Keratinocyte (primary cell): ENCODE measurements at regions not wholly inside any gene's neighbourhood (a gene's known extent, or its start where the extent isn't known, plus 50 kb on each side); places are given as distances from the start of the nearest gene placed in this dataset.

ENCODE experiments used
- DNase-seq: peaks from one replicate; pipeline ENCODE4 v3.0.0-alpha.2; 2011; ENCODE audit warnings: low read depth, missing footprints, low spot score
- FAIRE-seq: peaks from 2 replicates; lab custom pipeline; 2011; peaks lifted over from hg19 to GRCh38; lab: Jason Lieb, UNC
- H2AFZ ChIP-seq: 2 replicates; pipeline ENCODE4 v1.6.0; 2012; ENCODE audit warnings: low read length, control low read depth, inconsistent platforms; ENCODE audit not compliant: control insufficient read depth
- H3K27ac ChIP-seq: 2 replicates; pipeline ENCODE4 v1.5.1; 2011; ENCODE audit warnings: low read length; ENCODE audit not compliant: control insufficient read depth, insufficient read depth
- H3K27me3 ChIP-seq: 3 replicates; pipeline ENCODE4 v1.6.0; 2011; ENCODE audit warnings: low read length; ENCODE audit not compliant: control insufficient read depth, insufficient read depth; ENCODE audit errors: extremely low read depth
- H3K36me3 ChIP-seq, 2 experiments: 2 replicates in 1 of 2; 3 replicates in 1 of 2; pipeline ENCODE4 v1.5.1; 2011; ENCODE audit warnings: low read length in 2 of 2, mild to moderate bottlenecking in 1 of 2; ENCODE audit not compliant: control insufficient read depth in 2 of 2, insufficient read depth in 2 of 2; ENCODE audit errors: extremely low read depth in 1 of 2
- H3K4me1 ChIP-seq: 3 replicates; pipeline ENCODE4 v1.5.1; 2011; ENCODE audit warnings: low read length; ENCODE audit not compliant: control insufficient read depth, insufficient read depth; ENCODE audit errors: extremely low read depth
- H3K4me2 ChIP-seq: 3 replicates; pipeline ENCODE4 v1.6.0; 2011; ENCODE audit warnings: low read depth, low read length; ENCODE audit not compliant: control insufficient read depth, insufficient read depth; ENCODE audit errors: extremely low read depth
- H3K4me3 ChIP-seq, 3 experiments: fragments of 200-600 bp in 1 of 3; sonication (generic) in 1 of 3; 2 replicates in 2 of 3; 3 replicates in 1 of 3; pipeline ENCODE4 v1.5.1; 2011 to 2016; ENCODE audit warnings: low read length in 3 of 3, mild to moderate bottlenecking in 3 of 3, control low read depth in 2 of 3, inconsistent platforms in 1 of 3, low read depth in 1 of 3, mixed read lengths in 1 of 3, mixed run types in 1 of 3, moderate library complexity in 1 of 3; ENCODE audit not compliant: control insufficient read depth in 2 of 3, insufficient read depth in 2 of 3; ENCODE audit errors: extremely low read depth in 1 of 3
- H3K79me2 ChIP-seq: 2 replicates; pipeline ENCODE4 v1.6.0; 2012; ENCODE audit warnings: low read length; ENCODE audit not compliant: control insufficient read depth, insufficient read depth
- H3K9ac ChIP-seq: 3 replicates; pipeline ENCODE4 v1.6.0; 2011; ENCODE audit warnings: low read length; ENCODE audit not compliant: control insufficient read depth, insufficient read depth; ENCODE audit errors: extremely low read depth
- H3K9me1 ChIP-seq: 3 replicates; pipeline ENCODE4 v1.6.0; 2011; ENCODE audit warnings: low read length; ENCODE audit not compliant: control insufficient read depth, insufficient read depth; ENCODE audit errors: extremely low read depth
- H3K9me3 ChIP-seq: 2 replicates; pipeline ENCODE4 v1.5.1; 2012; ENCODE audit warnings: low read depth, low read length; ENCODE audit not compliant: control insufficient read depth
- H4K20me1 ChIP-seq: 3 replicates; pipeline ENCODE4 v1.6.0; 2011; ENCODE audit warnings: low read length; ENCODE audit not compliant: control insufficient read depth, insufficient read depth; ENCODE audit errors: extremely low read depth
- CTCF ChIP-seq, 3 experiments: IDR thresholded peaks in 1 of 3; conservative IDR thresholded peaks in 1 of 3; optimal IDR thresholded peaks in 1 of 3; 2 replicates in 2 of 3; 3 replicates in 1 of 3; pipeline versions ENCODE3 to v1.5.1; 2011; ENCODE audit warnings: low read length in 3 of 3, mild to moderate bottlenecking in 3 of 3, moderate library complexity in 2 of 3, control low read depth in 1 of 3, inconsistent platforms in 1 of 3; ENCODE audit not compliant: insufficient read depth in 2 of 3; ENCODE audit errors: extremely low read depth in 1 of 3
- EZH2 ChIP-seq: IDR thresholded peaks from one replicate; pipeline ENCODE4 v1.6.1; 2012; ENCODE audit warnings: inconsistent platforms, mild to moderate bottlenecking, low read length, moderate library complexity
- dilution Hi-C: fragments of 300-500 bp; cut with MboI; formaldehyde crosslinking; loops from one replicate; pipeline ENCODE4 v1.7.0; 2020; ENCODE audit warnings: low sequenced_read_pairs; ENCODE audit not compliant: extremely low pct_ligation_motif_present

- Histone ChIP-seq H3K27ac (no peak overlapping the region), H3K9ac (no peak overlapping the region), H3K4me1 (no peaks in the 10 kb centered on the region), H3K9me3 (no peaks in the 10 kb centered on the region), H3K4me3 (no peak overlapping the region), H3K36me3 (no peaks in the 10 kb centered on the region), H2AFZ (no peak overlapping the region), H3K27me3 (no peaks in the 10 kb centered on the region), H3K79me2 (no peaks in the 10 kb centered on the region), H3K4me2 (no peak overlapping the region), H4K20me1 (no peaks in the 10 kb centered on the region), H3K9me1 (no peaks in the 10 kb centered on the region)
- DNase-seq (no peak), FAIRE-seq (no peak)
- dilution Hi-C loops, result no loop called here
- no peak for TF ChIP-seq EZH2
- TF ChIP-seq CTCF (optimal IDR thresholded peaks at IDR 0.05 in 1 of 3, IDR thresholded peaks at IDR 0.05 in 1 of 3, conservative IDR thresholded peaks at IDR 0.05 in 1 of 3; ENCODE audit: extremely low read depth in 1 of 3, insufficient read depth in 2 of 3, low read length in 3 of 3), result no peak
Observed at GRCh38 chr13:55566334-55566733, 1574.4 kb upstream of the PRR20A start.

- no peak for FAIRE-seq
- H3K4me3 ChIP-seq, result no peak overlapping the region
Observed at GRCh38 chr13:55566779-55567178, 1573.9 kb upstream of the PRR20A start.

More at GRCh38 chr13:55566779-55567178, 1573.9 kb upstream of the PRR20A start:
- Histone ChIP-seq H2AFZ (no peak overlapping the region), H3K4me2 (no peak overlapping the region), H3K4me1 (no peaks in the 10 kb centered on the region), H3K27ac (no peak overlapping the region), H4K20me1 (no peaks in the 10 kb centered on the region), H3K36me3 (no peaks in the 10 kb centered on the region), H3K9me3 (no peaks in the 10 kb centered on the region), H3K9me1 (no peaks in the 10 kb centered on the region), H3K79me2 (no peaks in the 10 kb centered on the region), H3K9ac (no peak overlapping the region), H3K27me3 (no peaks in the 10 kb centered on the region)
- dilution Hi-C loops, result no loop called here
- no peak for TF ChIP-seq EZH2
- no peak for TF ChIP-seq CTCF (optimal IDR thresholded peaks at IDR 0.05 in 1 of 3, IDR thresholded peaks at IDR 0.05 in 1 of 3, conservative IDR thresholded peaks at IDR 0.05 in 1 of 3; ENCODE audit: extremely low read depth in 1 of 3, insufficient read depth in 2 of 3, low read length in 3 of 3)
- DNase-seq, result no peak
